CD4-positive, alpha-beta T cell (primary cell): ENCODE measurements at regions not wholly inside any gene's neighbourhood (a gene's known extent, or its start where the extent isn't known, plus 50 kb on each side); places are given as distances from the start of the nearest gene placed in this dataset.

ENCODE experiments used
- ATAC-seq: fragments of 200-7000 bp; cut with Tn5 transposase; one replicate; pipeline ENCODE4 v1.10.0; 2022; ENCODE audit warnings: mild to moderate bottlenecking; ENCODE audit not compliant: poor library complexity
- CTCF ChIA-PET: fragments of 350-600 bp; sonication (Branson Sonifier 250); formaldehyde crosslinking; loops from one replicate; lab custom pipeline; 2021; ENCODE audit warnings: antibody characterized with exemption, inconsistent platforms; lab: Charles Lee
- POLR2A ChIA-PET: fragments of 350-600 bp; sonication (Branson Sonifier 250); formaldehyde crosslinking; loops from one replicate; lab custom pipeline; 2021; ENCODE audit warnings: antibody characterized with exemption, inconsistent platforms; lab: Charles Lee
- DNase-seq, 14 experiments: peaks; one replicate each; pipeline ENCODE4 v3.0.0-alpha.2; 2013 to 2020; ENCODE audit warnings: mixed read lengths in 2 of 14
- H3K27ac ChIP-seq, 2 donors: one replicate each; pipeline versions ENCODE4 v1.5.1 to v1.7.0; 2013; ENCODE audit warnings: low read length in 2 of 2, low read depth in 1 of 2, mild to moderate bottlenecking in 1 of 2
- H3K27me3 ChIP-seq, 2 experiments: 1 replicate in 1 of 2; 2 replicates in 1 of 2; pipeline versions ENCODE4 v1.6.1 to v1.7.0; 2013; ENCODE audit warnings: low read length in 2 of 2, control low read depth in 1 of 2, mild to moderate bottlenecking in 1 of 2, moderate library complexity in 1 of 2; ENCODE audit not compliant: insufficient read depth in 2 of 2, control insufficient read depth in 1 of 2
- H3K36me3 ChIP-seq: one replicate; pipeline ENCODE4 v1.6.1; 2013; ENCODE audit warnings: low read length, control low read depth; ENCODE audit not compliant: insufficient read depth
- H3K4me1 ChIP-seq: one replicate; pipeline ENCODE4 v1.6.1; 2013; ENCODE audit warnings: low read length, control low read depth; ENCODE audit not compliant: insufficient read depth
- H3K4me3 ChIP-seq: one replicate; pipeline ENCODE4 v1.5.1; 2013; ENCODE audit warnings: mild to moderate bottlenecking, low read length, moderate library complexity
- H3K9me3 ChIP-seq, 2 experiments: 1 replicate in 1 of 2; 2 replicates in 1 of 2; pipeline versions ENCODE4 v1.6.1 to v1.7.0; 2013; ENCODE audit warnings: low read length in 2 of 2, mild to moderate bottlenecking in 2 of 2, control low read depth in 1 of 2, moderate library complexity in 1 of 2; ENCODE audit not compliant: control insufficient read depth in 1 of 2, insufficient read depth in 1 of 2
- H3K27ac Mint-ChIP-seq: one replicate; pipeline ENCODE4 v1.8.0; 2020; ENCODE audit warnings: mixed read lengths
- H3K27me3 Mint-ChIP-seq: one replicate; pipeline ENCODE4 v1.8.0; 2021; ENCODE audit warnings: mixed read lengths
- H3K36me3 Mint-ChIP-seq: one replicate; pipeline ENCODE4 v1.8.0; 2021; ENCODE audit warnings: low read depth, mixed read lengths
- H3K4me1 Mint-ChIP-seq: one replicate; pipeline ENCODE4 v1.8.0; 2021; ENCODE audit warnings: low read depth, mixed read lengths
- H3K4me3 Mint-ChIP-seq: one replicate; pipeline ENCODE4 v1.8.0; 2020; ENCODE audit warnings: mild to moderate bottlenecking, mixed read lengths
- H3K9me3 Mint-ChIP-seq: one replicate; pipeline ENCODE4 v1.8.0; 2020; ENCODE audit warnings: mixed read lengths
- CTCF ChIP-seq: fragments of 200-600 bp; IDR thresholded peaks from one replicate; pipeline ENCODE4 v1.8.0; 2022; ENCODE audit warnings: antibody characterized with exemption, mild to moderate bottlenecking
- intact Hi-C, 2 experiments: fragments of 100-400 bp; cut with DNase I in 1 of 2; cut with micrococcal nuclease in 1 of 2; formaldehyde crosslinking; loops; one replicate each; pipeline versions ENCODE4 v1.15.1 to v1.9.0; 2023 to 2025; cut with DNase I, micrococcal nuclease

GRCh38 chr12:115251727-115252126, 567.8 kb upstream of the TBX3 start:
- peaks cover 3% of the 10 kb centered on the region for H3K9me3 Mint-ChIP-seq
- H3K4me1 Mint-ChIP-seq = no peaks in the 10 kb centered on the region
- no peaks in the 10 kb centered on the region for H3K36me3 Mint-ChIP-seq
- H3K27me3 Mint-ChIP-seq = no peaks in the 10 kb centered on the region
- H3K27ac Mint-ChIP-seq = no peak overlapping the region
- CTCF ChIA-PET = no interaction called here
- Histone ChIP-seq H3K4me3 (no peak overlapping the region), H3K27ac (no peak overlapping the region), H3K27me3 (no peaks in the 10 kb centered on the region), H3K9me3 (peaks cover 3 to 4% of the 10 kb centered on the region in 2 experiments), H3K4me1 (no peaks in the 10 kb centered on the region), H3K36me3 (no peaks in the 10 kb centered on the region)
- no peak overlapping the region for H3K4me3 Mint-ChIP-seq
- TF ChIP-seq CTCF = no peak
- ATAC-seq (no peak), DNase-seq (no peak)
- intact Hi-C loops = no loop called here
- POLR2A ChIA-PET = no interaction called here

DNA sequence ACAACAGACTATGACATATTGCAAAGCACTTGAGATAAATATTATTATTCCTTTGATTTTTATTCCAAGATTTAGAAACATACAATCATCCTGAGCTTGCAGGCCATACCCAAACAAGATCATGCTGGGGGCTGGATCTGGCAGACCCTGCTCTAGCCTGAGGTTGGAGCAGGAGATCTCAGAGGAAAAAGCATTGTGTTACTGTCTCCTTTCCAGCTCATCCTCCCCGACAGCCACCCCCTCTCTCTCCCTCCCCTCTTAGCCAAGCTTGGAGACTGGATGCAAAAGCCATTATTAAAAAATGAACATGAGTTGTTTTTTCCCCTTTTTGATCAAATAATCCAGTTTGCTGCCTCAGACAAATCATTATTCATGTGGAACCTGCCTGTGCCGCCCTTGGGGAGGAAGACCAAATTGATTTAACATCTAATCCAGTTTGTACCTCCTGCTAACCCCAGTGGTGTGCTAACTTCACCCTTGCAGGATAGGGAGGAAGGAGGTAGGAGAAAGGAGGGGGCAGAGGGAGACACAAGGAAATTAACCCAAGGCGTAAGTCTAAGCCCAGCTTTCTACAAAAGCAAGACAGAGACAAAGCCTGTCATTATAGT, 565.8 kb upstream of the TBX3 start:
- no peak overlapping the region for H3K27ac Mint-ChIP-seq
- POLR2A ChIA-PET = no interaction called here
- no peaks in the 10 kb centered on the region for H3K27me3 Mint-ChIP-seq

DNA sequence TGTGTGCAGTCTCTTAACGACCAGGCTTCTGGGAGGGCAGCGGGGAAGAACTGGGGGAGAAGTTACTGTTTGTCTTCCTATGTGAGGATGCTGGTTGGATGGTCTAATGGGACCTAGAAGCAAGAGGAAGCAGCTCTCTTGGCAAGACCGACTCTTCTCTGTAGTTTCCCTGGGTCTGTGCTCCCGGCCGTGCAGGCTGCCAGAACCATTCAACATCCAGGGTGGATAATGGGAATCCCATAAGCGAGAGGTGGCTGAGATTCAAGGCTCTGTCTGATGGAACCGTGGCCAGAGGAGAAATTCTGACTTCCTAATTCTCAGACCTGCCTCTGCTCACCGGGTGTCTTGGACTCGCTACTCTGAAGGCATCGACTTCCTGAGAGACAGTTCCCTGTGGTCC, 561.0 kb upstream of the TBX3 start:
- no peaks in the 10 kb centered on the region for H3K4me1 Mint-ChIP-seq

More for the DNA sequence above, 565.8 kb upstream of the TBX3 start:
- peaks cover 3 to 4% of the 10 kb centered on the region in 2 experiments for H3K9me3 ChIP-seq
- no peak for TF ChIP-seq CTCF
- H3K4me3 Mint-ChIP-seq = no peak overlapping the region
- H3K4me1 ChIP-seq = no peaks in the 10 kb centered on the region
- intact Hi-C loops = no loop called here
- H3K27me3 ChIP-seq = no peaks in the 10 kb centered on the region
- peaks cover 7% of the 10 kb centered on the region for H3K9me3 Mint-ChIP-seq
- CTCF ChIA-PET = no interaction called here
- H3K4me3 ChIP-seq = no peak overlapping the region
- no peaks in the 10 kb centered on the region for H3K36me3 ChIP-seq
- H3K4me1 Mint-ChIP-seq = no peaks in the 10 kb centered on the region
- ATAC-seq (no peak), DNase-seq (no peak)
- H3K27ac ChIP-seq = no peak overlapping the region
- no peaks in the 10 kb centered on the region for H3K36me3 Mint-ChIP-seq

More for the DNA sequence above, 561.0 kb upstream of the TBX3 start:
- no peak overlapping the region for H3K4me3 ChIP-seq
- H3K27me3 Mint-ChIP-seq = no peaks in the 10 kb centered on the region
- ChIA-PET POLR2A (no interaction called here), CTCF (no interaction called here)
- H3K36me3 ChIP-seq = no peaks in the 10 kb centered on the region
- H3K27ac Mint-ChIP-seq = no peak overlapping the region
- no peak overlapping the region for H3K27ac ChIP-seq
- no peak for TF ChIP-seq CTCF
- H3K4me1 ChIP-seq = no peaks in the 10 kb centered on the region
- ATAC-seq (no peak), DNase-seq (no peak)
- H3K27me3 ChIP-seq = no peaks in the 10 kb centered on the region
- peaks cover 4% of the 10 kb centered on the region for H3K9me3 Mint-ChIP-seq
- no peaks in the 10 kb centered on the region for H3K36me3 Mint-ChIP-seq
- H3K4me3 Mint-ChIP-seq = no peak overlapping the region
- H3K9me3 ChIP-seq = no peaks in the 10 kb centered on the region
- intact Hi-C loops = no loop called here
